HEK293T (cell line): ENCODE measurements at regions not wholly inside any gene's neighbourhood (a gene's known extent, or its start where the extent isn't known, plus 50 kb on each side); places are given as distances from the start of the nearest gene placed in this dataset.
"Not testable (repeated sequence)": the region's sequence is repeated elsewhere in the genome, so short reads cannot be mapped to it uniquely, and the experiment has no call there.

ENCODE experiments used
- ELF4 ChIP-seq: fragments of 450-650 bp; IDR thresholded peaks from 2 replicates; pipeline ENCODE4 v1.6.1; 2017; ENCODE audit warnings: antibody characterized with exemption
- FOXK2 ChIP-seq: fragments of 450-650 bp; IDR thresholded peaks from 2 replicates; pipeline ENCODE4 v1.6.1; 2016; ENCODE audit warnings: mild to moderate bottlenecking
- SUZ12 ChIP-seq: fragments of 450-650 bp; IDR thresholded peaks from 2 replicates; pipeline ENCODE4 v1.6.1; 2016; ENCODE audit warnings: mild to moderate bottlenecking

- TF ChIP-seq FOXK2, SUZ12, ELF4: not testable (repeated sequence)
Observed at GRCh38 chr17:21558921-21559320, 133.4 kb upstream of the KCNJ18 start.
